ENCODE measurements at regions not wholly inside any gene's neighbourhood (a gene's known extent, or its start where the extent isn't known, plus 50 kb on each side); places are given as distances from the start of the nearest gene placed in this dataset.

GRCh38 chr2:12032398-12032797 lies 286.0 kb downstream of the LPIN1 start:
- DNase-seq (ENCODE audit: extremely low read depth, low read depth): no peak

GRCh38 chr2:12032975-12033374 lies 286.5 kb downstream of the LPIN1 start:
- no peak for TF ChIP-seq CTCF (IDR thresholded peaks at IDR 0.05; ENCODE audit: low read depth, low read length)
- no peak for DNase-seq (ENCODE audit: extremely low read depth, low read depth)

More at GRCh38 chr2:12032398-12032797, 286.0 kb downstream of the LPIN1 start:
- TF ChIP-seq CTCF (IDR thresholded peaks at IDR 0.05; ENCODE audit: low read depth, low read length): no peak

GRCh38 chr2:12033494-12033893 lies 287.1 kb downstream of the LPIN1 start:
- no peak for TF ChIP-seq CTCF (IDR thresholded peaks at IDR 0.05; ENCODE audit: low read depth, low read length)
- no peak for DNase-seq (ENCODE audit: extremely low read depth, low read depth)

- TF ChIP-seq CTCF (IDR thresholded peaks at IDR 0.05; ENCODE audit: low read depth, low read length): no peak
- no peak for DNase-seq (ENCODE audit: extremely low read depth, low read depth)
Observed at GRCh38 chr2:12034382-12034781, 287.9 kb downstream of the LPIN1 start.

- no peak for TF ChIP-seq CTCF (IDR thresholded peaks at IDR 0.05; ENCODE audit: low read depth, low read length)
- DNase-seq (ENCODE audit: extremely low read depth, low read depth): no peak
Observed at GRCh38 chr2:12035029-12035720, 288.7 kb downstream of the LPIN1 start.

GRCh38 chr2:12035956-12036639 lies 289.7 kb downstream of the LPIN1 start:
- no peak for TF ChIP-seq CTCF (IDR thresholded peaks at IDR 0.05; ENCODE audit: low read depth, low read length)
- no peak for DNase-seq (ENCODE audit: extremely low read depth, low read depth)

GRCh38 chr2:12036640-12036983 lies 290.2 kb downstream of the LPIN1 start:
- TF ChIP-seq CTCF (IDR thresholded peaks at IDR 0.05; ENCODE audit: low read depth, low read length): no peak
- DNase-seq (ENCODE audit: extremely low read depth, low read depth): no peak

Data from AG09319 (cell line).